ENCODE measurements at regions not wholly inside any gene's neighbourhood (a gene's known extent, or its start where the extent isn't known, plus 50 kb on each side); places are given as distances from the start of the nearest gene placed in this dataset.
"Not testable (repeated sequence)": the region's sequence is repeated elsewhere in the genome, so short reads cannot be mapped to it uniquely, and the experiment has no call there.

GRCh38 chr5:9766581-9766980, 136.4 kb upstream of the TAS2R1 start:
- Histone ChIP-seq H3K9ac (no peak overlapping the region), H3K36me3 (ENCODE audit: insufficient read depth) (no peaks in the 10 kb centered on the region), H3K4me1 (ENCODE audit: low read depth, poor library complexity, severe bottlenecking) (no peaks in the 10 kb centered on the region), H3K27ac (no peak overlapping the region), H3K4me3 (IDR thresholded peaks at IDR 0.05; ENCODE audit: insufficient read depth, low read depth, low read length) (no peak overlapping the region), H3K27me3 (ENCODE audit: insufficient read depth, low read depth) (no peaks in the 10 kb centered on the region), H3K79me2 (ENCODE audit: insufficient read depth, low read depth) (no peaks in the 10 kb centered on the region), H2AFZ (ENCODE audit: low read depth) (no peak overlapping the region), H3K4me2 (no peak overlapping the region), H4K20me1 (ENCODE audit: insufficient read depth) (no peaks in the 10 kb centered on the region)
- TF ChIP-seq CTCF (conservative IDR thresholded peaks at IDR 0.05; ENCODE audit: low read depth, low read length): no peak

GRCh38 chr5:9765419-9766140, 135.4 kb upstream of the TAS2R1 start:
- no peak for TF ChIP-seq CTCF (conservative IDR thresholded peaks at IDR 0.05; ENCODE audit: low read depth, low read length)
- Histone ChIP-seq H3K27ac (no peak overlapping the region), H3K4me1 (ENCODE audit: low read depth, poor library complexity, severe bottlenecking) (no peaks in the 10 kb centered on the region), H3K27me3 (ENCODE audit: insufficient read depth, low read depth) (no peaks in the 10 kb centered on the region), H2AFZ (ENCODE audit: low read depth) (no peak overlapping the region), H3K4me2 (no peak overlapping the region), H3K36me3 (ENCODE audit: insufficient read depth) (no peaks in the 10 kb centered on the region), H3K79me2 (ENCODE audit: insufficient read depth, low read depth) (no peaks in the 10 kb centered on the region), H3K4me3 (IDR thresholded peaks at IDR 0.05; ENCODE audit: insufficient read depth, low read depth, low read length) (no peak overlapping the region), H4K20me1 (ENCODE audit: insufficient read depth) (no peaks in the 10 kb centered on the region), H3K9ac (no peak overlapping the region)

GRCh38 chr5:9761706-9762105, 131.6 kb upstream of the TAS2R1 start:
- H3K27ac ChIP-seq: no peak overlapping the region
- H2AFZ ChIP-seq (ENCODE audit: low read depth): no peak overlapping the region
- H3K9ac ChIP-seq: no peak overlapping the region
- TF ChIP-seq CTCF (conservative IDR thresholded peaks at IDR 0.05; ENCODE audit: low read depth, low read length): no peak
- H3K36me3 ChIP-seq (ENCODE audit: insufficient read depth): no peaks in the 10 kb centered on the region
- H3K79me2 ChIP-seq (ENCODE audit: insufficient read depth, low read depth): no peaks in the 10 kb centered on the region
- no peaks in the 10 kb centered on the region for H3K4me1 ChIP-seq (ENCODE audit: low read depth, poor library complexity, severe bottlenecking)
- H3K27me3 ChIP-seq (ENCODE audit: insufficient read depth, low read depth): no peaks in the 10 kb centered on the region
- no peak overlapping the region for H3K4me3 ChIP-seq (IDR thresholded peaks at IDR 0.05; ENCODE audit: insufficient read depth, low read depth, low read length)
- no peaks in the 10 kb centered on the region for H4K20me1 ChIP-seq (ENCODE audit: insufficient read depth)
- H3K4me2 ChIP-seq: no peak overlapping the region

GRCh38 chr5:9752670-9753069, 122.5 kb upstream of the TAS2R1 start:
- not testable (repeated sequence) for H2AFZ ChIP-seq (ENCODE audit: low read depth); H3K9ac ChIP-seq; H3K27ac ChIP-seq; H3K4me2 ChIP-seq; H3K4me3 ChIP-seq (IDR thresholded peaks at IDR 0.05; ENCODE audit: insufficient read depth, low read depth, low read length); H4K20me1 ChIP-seq (ENCODE audit: insufficient read depth); H3K36me3 ChIP-seq (ENCODE audit: insufficient read depth); H3K79me2 ChIP-seq (ENCODE audit: insufficient read depth, low read depth); H3K4me1 ChIP-seq (ENCODE audit: low read depth, poor library complexity, severe bottlenecking); H3K27me3 ChIP-seq (ENCODE audit: insufficient read depth, low read depth)

GRCh38 chr5:9743507-9743906, 113.4 kb upstream of the TAS2R1 start:
- no peak overlapping the region for H2AFZ ChIP-seq (ENCODE audit: low read depth)
- no peak for TF ChIP-seq CTCF (conservative IDR thresholded peaks at IDR 0.05; ENCODE audit: low read depth, low read length)
- H3K27me3 ChIP-seq (ENCODE audit: insufficient read depth, low read depth): no peaks in the 10 kb centered on the region
- no peaks in the 10 kb centered on the region for H3K36me3 ChIP-seq (ENCODE audit: insufficient read depth)
- no peaks in the 10 kb centered on the region for H3K4me1 ChIP-seq (ENCODE audit: low read depth, poor library complexity, severe bottlenecking)
- no peak overlapping the region for H3K4me2 ChIP-seq
- H3K79me2 ChIP-seq (ENCODE audit: insufficient read depth, low read depth): no peaks in the 10 kb centered on the region
- H3K9ac ChIP-seq: no peak overlapping the region
- no peak overlapping the region for H3K4me3 ChIP-seq (IDR thresholded peaks at IDR 0.05; ENCODE audit: insufficient read depth, low read depth, low read length)
- H4K20me1 ChIP-seq (ENCODE audit: insufficient read depth): no peaks in the 10 kb centered on the region
- H3K27ac ChIP-seq: no peak overlapping the region
